WERI-Rb-1 (cell line): ENCODE measurements at regions not wholly inside any gene's neighbourhood (a gene's known extent, or its start where the extent isn't known, plus 50 kb on each side); places are given as distances from the start of the nearest gene placed in this dataset.
"Not testable (repeated sequence)": the region's sequence is repeated elsewhere in the genome, so short reads cannot be mapped to it uniquely, and the experiment has no call there.

Experiments used
- DNase-seq: peaks from one replicate; pipeline ENCODE4 v3.0.0-alpha.2; 2020
- H3K27ac ChIP-seq: fragments of 250-450 bp; sonication (Bioruptor Pico); 2 replicates; pipeline ENCODE4 v1.5.1; 2020; ENCODE audit warnings: mild to moderate bottlenecking, moderate library complexity
- H3K27me3 ChIP-seq: fragments of 250-450 bp; sonication (Bioruptor Pico); 2 replicates; pipeline ENCODE4 v1.5.1; 2021; ENCODE audit warnings: mild to moderate bottlenecking, low read depth, moderate library complexity; ENCODE audit not compliant: insufficient read depth, severe bottlenecking
- H3K36me3 ChIP-seq: fragments of 250-450 bp; sonication (Bioruptor Pico); 2 replicates; pipeline ENCODE4 v1.5.1; 2020; ENCODE audit warnings: mild to moderate bottlenecking, moderate library complexity
- H3K4me3 ChIP-seq: 2 replicates; pipeline ENCODE4 v1.5.1; 2011; ENCODE audit warnings: low read depth, mild to moderate bottlenecking, control low read depth, low read length
- H3K9me3 ChIP-seq: fragments of 250-450 bp; sonication (Bioruptor Pico); 2 replicates; pipeline ENCODE4 v1.5.1; 2021; ENCODE audit warnings: mild to moderate bottlenecking, moderate library complexity; ENCODE audit not compliant: severe bottlenecking
- TF ChIP-seq, protein P1 (sequence below): IDR thresholded peaks from 2 replicates; pipeline ENCODE4 v1.5.1; 2011; ENCODE audit warnings: low read depth, mild to moderate bottlenecking, control low read depth, inconsistent platforms, low read length

DNA sequence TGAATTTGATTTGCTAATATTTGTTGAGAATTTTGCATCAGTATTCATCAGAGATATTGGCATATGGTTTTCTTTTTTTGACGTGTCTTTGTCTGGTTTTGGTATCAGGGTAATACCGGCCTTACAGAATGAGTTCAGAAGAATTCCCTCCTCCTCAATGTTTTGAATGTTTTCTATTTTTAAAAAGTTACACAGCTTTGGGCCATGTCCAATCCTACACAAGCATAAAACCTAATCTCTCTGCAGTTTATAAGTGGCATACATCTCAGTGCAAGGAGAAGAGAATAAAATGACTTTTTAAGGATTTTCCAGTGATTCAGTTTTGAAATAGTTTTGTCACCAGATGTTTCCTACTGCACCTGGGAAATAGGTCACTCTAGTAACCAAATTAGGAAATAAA is 185.5 kb downstream of the COL12A1 start:
- Histone ChIP-seq H3K27ac (no peak overlapping the region), H3K9me3 (no peaks in the 10 kb centered on the region), H3K4me3 (no peak overlapping the region), H3K27me3 (peaks cover 17% of the 10 kb centered on the region), H3K36me3 (no peaks in the 10 kb centered on the region)
- TF ChIP-seq, protein P1, sequence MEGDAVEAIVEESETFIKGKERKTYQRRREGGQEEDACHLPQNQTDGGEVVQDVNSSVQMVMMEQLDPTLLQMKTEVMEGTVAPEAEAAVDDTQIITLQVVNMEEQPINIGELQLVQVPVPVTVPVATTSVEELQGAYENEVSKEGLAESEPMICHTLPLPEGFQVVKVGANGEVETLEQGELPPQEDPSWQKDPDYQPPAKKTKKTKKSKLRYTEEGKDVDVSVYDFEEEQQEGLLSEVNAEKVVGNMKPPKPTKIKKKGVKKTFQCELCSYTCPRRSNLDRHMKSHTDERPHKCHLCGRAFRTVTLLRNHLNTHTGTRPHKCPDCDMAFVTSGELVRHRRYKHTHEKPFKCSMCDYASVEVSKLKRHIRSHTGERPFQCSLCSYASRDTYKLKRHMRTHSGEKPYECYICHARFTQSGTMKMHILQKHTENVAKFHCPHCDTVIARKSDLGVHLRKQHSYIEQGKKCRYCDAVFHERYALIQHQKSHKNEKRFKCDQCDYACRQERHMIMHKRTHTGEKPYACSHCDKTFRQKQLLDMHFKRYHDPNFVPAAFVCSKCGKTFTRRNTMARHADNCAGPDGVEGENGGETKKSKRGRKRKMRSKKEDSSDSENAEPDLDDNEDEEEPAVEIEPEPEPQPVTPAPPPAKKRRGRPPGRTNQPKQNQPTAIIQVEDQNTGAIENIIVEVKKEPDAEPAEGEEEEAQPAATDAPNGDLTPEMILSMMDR, result no peak
- DNase-seq, result no peak

DNA sequence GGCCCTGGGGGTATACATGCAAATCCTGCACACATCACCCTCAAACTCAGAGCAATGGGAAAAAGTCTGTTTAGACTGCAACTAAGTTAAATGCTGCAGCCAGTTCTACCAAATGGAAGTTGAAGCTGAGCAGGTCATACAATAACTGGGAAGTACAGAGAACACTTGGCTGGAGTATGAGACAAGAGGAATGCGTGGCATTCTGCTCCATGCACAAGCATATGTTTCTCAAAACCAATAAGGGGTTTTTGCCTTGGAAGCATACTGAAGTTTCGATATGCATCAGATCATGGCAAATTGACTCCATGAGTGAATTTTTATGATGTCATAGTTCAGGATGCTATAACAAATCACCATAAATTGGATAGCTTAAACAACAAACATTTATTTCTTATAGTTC is 193.8 kb downstream of the COL12A1 start:
- no peak overlapping the region for H3K4me3 ChIP-seq
- DNase-seq, result no peak
- H3K9me3 ChIP-seq, result no peaks in the 10 kb centered on the region
- H3K27me3 ChIP-seq, result peaks cover 6% of the 10 kb centered on the region
- no peak overlapping the region for H3K27ac ChIP-seq
- TF ChIP-seq, protein P1, result no peak
- no peaks in the 10 kb centered on the region for H3K36me3 ChIP-seq

DNA sequence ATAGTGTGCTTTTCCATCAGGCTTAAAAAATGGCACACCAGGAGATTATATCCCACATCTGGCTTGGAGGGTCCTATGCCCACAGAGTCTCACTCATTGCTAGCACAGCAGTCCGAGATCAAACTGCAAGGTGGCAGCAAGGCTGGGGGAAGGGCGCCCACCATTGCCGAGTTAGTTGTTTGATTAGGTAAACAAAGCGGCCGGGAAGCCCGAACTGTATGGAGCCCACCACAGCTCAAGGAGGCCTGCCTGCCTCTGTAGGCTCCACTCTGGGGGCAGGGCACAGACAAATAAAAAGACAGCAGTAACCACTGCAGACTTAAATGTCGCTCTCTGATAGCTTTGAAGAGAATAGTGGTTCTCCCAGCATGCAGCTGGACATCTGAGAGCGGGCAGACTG is 201.9 kb downstream of the COL12A1 start:
- not testable (repeated sequence) for H3K27ac ChIP-seq, H3K4me3 ChIP-seq, DNase-seq, H3K9me3 ChIP-seq, H3K27me3 ChIP-seq, H3K36me3 ChIP-seq

DNA sequence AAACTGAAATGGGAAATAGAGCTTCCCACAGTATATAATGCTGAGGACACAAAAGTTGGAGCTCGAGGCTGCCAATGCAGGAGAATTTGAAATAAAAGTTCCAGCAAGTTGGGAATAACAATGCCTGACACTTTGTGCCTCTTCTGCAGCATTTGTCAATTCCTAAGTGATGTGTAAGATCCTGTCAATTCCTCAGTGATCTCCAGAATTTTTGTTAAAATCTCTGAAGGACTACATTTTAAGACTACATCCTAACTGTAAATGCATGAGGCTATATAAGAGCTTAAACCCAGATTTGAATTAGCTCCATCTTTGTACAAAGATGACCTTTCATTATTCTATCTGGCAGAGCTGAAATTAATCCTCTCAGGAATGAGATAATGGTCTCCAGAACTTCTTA is 208.2 kb downstream of the COL12A1 start:
- peaks cover 38% of the 10 kb centered on the region for H3K27me3 ChIP-seq
- H3K36me3 ChIP-seq, result no peaks in the 10 kb centered on the region
- H3K4me3 ChIP-seq, result no peak overlapping the region
- H3K9me3 ChIP-seq, result no peaks in the 10 kb centered on the region
- no peak for DNase-seq
- H3K27ac ChIP-seq, result no peak overlapping the region
- TF ChIP-seq, protein P1, result no peak

DNA sequence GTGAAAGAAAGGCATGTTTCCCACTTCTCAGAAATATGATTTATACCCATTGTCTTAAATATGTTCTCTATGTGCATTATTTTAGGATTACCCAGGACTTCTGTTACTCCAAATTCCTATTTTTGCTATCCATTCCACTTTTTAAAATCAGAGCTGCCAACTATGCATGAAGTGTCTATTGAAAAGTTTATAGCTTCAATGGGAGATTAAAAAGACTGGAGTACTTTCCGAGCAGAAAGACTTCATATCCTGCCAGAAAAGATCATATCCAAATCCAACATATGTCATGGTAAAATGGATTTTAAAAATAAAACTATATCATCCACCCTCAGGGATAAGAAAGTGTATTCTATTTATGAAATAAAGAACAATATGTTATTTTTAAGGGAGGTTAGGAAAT is 212.7 kb downstream of the COL12A1 start:
- Histone ChIP-seq H3K9me3 (no peaks in the 10 kb centered on the region), H3K36me3 (no peaks in the 10 kb centered on the region), H3K4me3 (no peak overlapping the region), H3K27me3 (peaks cover 69% of the 10 kb centered on the region), H3K27ac (no peak overlapping the region)
- DNase-seq, result no peak
- TF ChIP-seq, protein P1, result no peak

DNA sequence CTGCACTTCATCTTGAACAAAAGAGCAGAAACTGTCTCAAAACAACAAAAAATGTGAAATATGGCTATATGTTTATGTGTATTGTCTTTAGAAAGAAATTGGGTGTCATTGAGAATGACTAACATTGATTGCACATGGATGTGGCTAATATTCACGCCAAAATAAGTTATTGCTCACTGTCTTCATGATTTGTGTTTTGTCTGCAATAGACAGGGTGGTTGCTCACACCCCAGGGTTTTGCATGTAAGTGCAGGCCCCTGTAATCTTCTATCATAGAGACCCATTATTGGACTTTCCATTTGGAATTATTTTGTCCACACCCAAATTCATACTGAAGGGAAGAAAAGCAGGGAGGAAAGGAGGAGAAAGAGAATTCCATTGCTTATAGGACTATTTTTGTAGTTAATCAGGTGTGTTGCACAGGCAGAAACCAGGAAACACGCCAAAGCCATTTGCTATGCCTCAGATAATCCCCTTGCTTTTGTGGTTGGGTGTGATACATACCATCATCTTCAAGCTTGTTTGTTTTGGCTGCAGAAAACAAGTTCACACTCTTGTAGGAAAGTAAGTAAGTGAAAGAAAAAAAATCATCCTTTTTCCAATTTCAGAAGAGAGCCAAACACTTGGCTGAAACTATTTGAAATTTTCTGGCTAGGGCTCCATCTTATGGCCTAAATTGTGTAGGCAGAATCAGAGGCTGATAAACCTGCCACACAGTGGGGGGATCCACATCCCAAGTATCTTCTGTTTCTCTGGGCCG is 214.1 kb downstream of the COL12A1 start:
- DNase-seq, result no peak
- no peak overlapping the region for H3K27ac ChIP-seq
- TF ChIP-seq, protein P1, result no peak

More for the DNA sequence above, 214.1 kb downstream of the COL12A1 start:
- Histone ChIP-seq H3K27me3 (peaks cover 62% of the 10 kb centered on the region), H3K36me3 (no peaks in the 10 kb centered on the region), H3K9me3 (no peaks in the 10 kb centered on the region), H3K4me3 (no peak overlapping the region)
